ENCODE measurements at regions not wholly inside any gene's neighbourhood (a gene's known extent, or its start where the extent isn't known, plus 50 kb on each side); places are given as distances from the start of the nearest gene placed in this dataset.

DNA sequence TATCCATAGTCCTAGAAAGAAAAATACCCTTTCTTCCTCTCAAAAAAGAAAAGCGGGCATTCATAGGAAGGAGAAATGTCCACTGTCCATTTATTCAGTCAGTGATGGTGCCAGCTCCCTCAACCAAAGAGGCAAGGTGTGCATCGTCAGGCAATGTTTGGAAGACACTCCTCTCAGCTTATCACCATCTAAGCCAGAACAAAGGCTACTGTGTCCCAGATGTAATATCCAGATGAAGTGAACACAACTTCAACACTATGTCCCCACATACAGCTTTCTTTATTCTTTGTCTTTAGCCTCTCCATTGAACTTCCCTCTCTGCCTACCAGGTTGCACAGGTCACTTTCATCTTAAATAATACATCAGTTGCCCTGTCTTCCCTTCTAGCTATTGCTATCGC lies 131.4 kb upstream of the RNF32 start:
- TF ChIP-seq, protein P1, sequence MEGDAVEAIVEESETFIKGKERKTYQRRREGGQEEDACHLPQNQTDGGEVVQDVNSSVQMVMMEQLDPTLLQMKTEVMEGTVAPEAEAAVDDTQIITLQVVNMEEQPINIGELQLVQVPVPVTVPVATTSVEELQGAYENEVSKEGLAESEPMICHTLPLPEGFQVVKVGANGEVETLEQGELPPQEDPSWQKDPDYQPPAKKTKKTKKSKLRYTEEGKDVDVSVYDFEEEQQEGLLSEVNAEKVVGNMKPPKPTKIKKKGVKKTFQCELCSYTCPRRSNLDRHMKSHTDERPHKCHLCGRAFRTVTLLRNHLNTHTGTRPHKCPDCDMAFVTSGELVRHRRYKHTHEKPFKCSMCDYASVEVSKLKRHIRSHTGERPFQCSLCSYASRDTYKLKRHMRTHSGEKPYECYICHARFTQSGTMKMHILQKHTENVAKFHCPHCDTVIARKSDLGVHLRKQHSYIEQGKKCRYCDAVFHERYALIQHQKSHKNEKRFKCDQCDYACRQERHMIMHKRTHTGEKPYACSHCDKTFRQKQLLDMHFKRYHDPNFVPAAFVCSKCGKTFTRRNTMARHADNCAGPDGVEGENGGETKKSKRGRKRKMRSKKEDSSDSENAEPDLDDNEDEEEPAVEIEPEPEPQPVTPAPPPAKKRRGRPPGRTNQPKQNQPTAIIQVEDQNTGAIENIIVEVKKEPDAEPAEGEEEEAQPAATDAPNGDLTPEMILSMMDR (conservative IDR thresholded peaks at IDR 0.05 in 1 of 2, IDR thresholded peaks at IDR 0.05 in 1 of 2; ENCODE audit: low read depth in 1 of 2, low read length in 2 of 2), result no peak
- TF ChIP-seq EZH2 (IDR thresholded peaks at IDR 0.05; ENCODE audit: low read length, missing control alignments), result no peak
